GM12892 (cell line): ENCODE measurements at regions not wholly inside any gene's neighbourhood (a gene's known extent, or its start where the extent isn't known, plus 50 kb on each side); places are given as distances from the start of the nearest gene placed in this dataset.

Experiments
- POLR2A ChIP-seq: IDR thresholded peaks from 2 replicates; pipeline ENCODE4 v1.6.1; 2011; ENCODE audit warnings: low read depth, low read length, control low read depth
- POLR2AphosphoS5 ChIP-seq: IDR thresholded peaks from 2 replicates; pipeline ENCODE4 v1.6.1; 2011; ENCODE audit warnings: low read depth, low read length, control low read depth
- TAF1 ChIP-seq: IDR thresholded peaks from 2 replicates; pipeline ENCODE4 v1.6.1; 2011; ENCODE audit warnings: low read depth, mild to moderate bottlenecking, control low read depth, low read length, borderline replicate concordance

GRCh38 chr12:4143896-4144295 lies 129.7 kb upstream of the CCND2 start:
- TF ChIP-seq POLR2A, result no peak
- TF ChIP-seq POLR2AphosphoS5, result no peak
- TF ChIP-seq TAF1, result no peak
